ENCODE measurements at regions not wholly inside any gene's neighbourhood (a gene's known extent, or its start where the extent isn't known, plus 50 kb on each side); places are given as distances from the start of the nearest gene placed in this dataset.

GRCh38 chr13:44107357-44108121 is 227.8 kb downstream of the LACC1 start:
- Histone ChIP-seq H3K36me3 (replicated peaks in 1 of 2; ENCODE audit: control insufficient read depth in 1 of 2, insufficient read depth in 2 of 2, low read length in 2 of 2) (no peaks in the 10 kb centered on the region), H2AFZ (ENCODE audit: insufficient read depth, low read depth, low read length, poor library complexity, severe bottlenecking) (no peak overlapping the region), H3K27ac (ENCODE audit: low read depth in 1 of 2, low read length in 2 of 2) (no peak overlapping the region), H3K4me2 (replicated peaks; ENCODE audit: extremely low read depth, low read length, poor library complexity, severe bottlenecking) (no peak overlapping the region), H3K79me2 (ENCODE audit: insufficient read depth, low read length) (no peaks in the 10 kb centered on the region), H3K4me3 (replicated peaks in 1 of 3; ENCODE audit: low read depth in 2 of 3, low read length in 3 of 3) (no peak overlapping the region), H3K4me1 (ENCODE audit: control insufficient read depth in 1 of 2, insufficient read depth in 2 of 2, low read length in 2 of 2) (no peaks in the 10 kb centered on the region), H3K9me3 (replicated peaks in 1 of 2; ENCODE audit: control insufficient read depth in 1 of 2, insufficient read depth in 1 of 2, low read length in 2 of 2) (peaks cover 0 to 2% of the 10 kb centered on the region in 2 donors), H3K27me3 (ENCODE audit: control insufficient read depth in 2 of 2, insufficient read depth in 2 of 2, low read length in 2 of 2) (no peaks in the 10 kb centered on the region), H3K9ac (ENCODE audit: insufficient read depth, low read length, poor library complexity, severe bottlenecking) (no peak overlapping the region), H4K20me1 (ENCODE audit: insufficient read depth, low read length) (no peaks in the 10 kb centered on the region)
- Mint-ChIP-seq H3K36me3 (no peaks in the 10 kb centered on the region), H3K4me1 (no peaks in the 10 kb centered on the region), H3K9me3 (peaks cover 0 to 12% (median 3%) of the 10 kb centered on the region in 7 donors), H3K4me3 (no peak overlapping the region), H3K27ac (no peak overlapping the region), H3K27me3 (ENCODE audit: low read depth in 3 of 3) (no peaks in the 10 kb centered on the region)
- 67% methylated on average over 4 of the region's 10 CpGs for WGBS (ENCODE audit: insufficient coverage)
- no peak for TF ChIP-seq CTCF (IDR thresholded peaks at IDR 0.05)
- DNase-seq, result no peak
- intact Hi-C loops (cut with micrococcal nuclease), result no loop called here

DNA sequence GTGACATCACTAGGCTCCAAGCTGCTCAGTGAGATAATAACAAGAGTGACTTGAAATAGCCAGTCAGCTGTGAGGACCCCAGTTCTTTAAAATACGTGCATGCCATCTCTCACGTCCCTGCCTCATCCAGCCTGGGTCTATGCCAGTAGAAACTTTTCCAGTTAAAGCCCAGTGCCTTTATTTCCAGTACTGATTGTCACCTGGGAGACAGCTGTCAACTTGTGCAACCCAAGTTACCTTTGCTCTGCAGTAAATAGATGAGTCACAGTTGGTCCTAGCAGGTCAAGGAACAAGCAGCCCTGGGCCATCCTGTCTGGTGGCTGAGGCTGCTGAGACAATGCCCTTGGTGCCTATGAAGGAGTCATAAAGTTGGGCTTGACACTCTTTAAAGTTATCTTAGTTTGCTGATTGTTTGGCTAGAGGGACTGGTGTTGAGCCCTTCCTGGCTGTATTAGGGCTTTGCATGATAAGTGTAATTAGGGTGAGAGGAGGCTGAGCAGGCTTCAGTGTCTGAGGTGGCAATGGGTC is 228.7 kb downstream of the LACC1 start:
- WGBS (ENCODE audit: insufficient coverage), result 94% methylated on average over 2 of the region's 2 CpGs
- no peaks in the 10 kb centered on the region for H3K4me1 Mint-ChIP-seq
- H3K4me3 Mint-ChIP-seq, result no peak overlapping the region
- no peaks in the 10 kb centered on the region for H3K9me3 ChIP-seq (replicated peaks in 1 of 2; ENCODE audit: control insufficient read depth in 1 of 2, insufficient read depth in 1 of 2, low read length in 2 of 2)
- H3K36me3 ChIP-seq (replicated peaks in 1 of 2; ENCODE audit: control insufficient read depth in 1 of 2, insufficient read depth in 2 of 2, low read length in 2 of 2), result no peaks in the 10 kb centered on the region
- H3K9me3 Mint-ChIP-seq, result peaks cover 0 to 6% (median 1%) of the 10 kb centered on the region in 7 donors
- no peaks in the 10 kb centered on the region for H3K36me3 Mint-ChIP-seq
- no peak for DNase-seq
- intact Hi-C loops (cut with micrococcal nuclease), result no loop called here
- no peaks in the 10 kb centered on the region for H3K79me2 ChIP-seq (ENCODE audit: insufficient read depth, low read length)
- H3K27me3 Mint-ChIP-seq (ENCODE audit: low read depth in 3 of 3), result no peaks in the 10 kb centered on the region
- H3K27ac ChIP-seq (ENCODE audit: low read depth in 1 of 2, low read length in 2 of 2), result no peak overlapping the region
- no peaks in the 10 kb centered on the region for H4K20me1 ChIP-seq (ENCODE audit: insufficient read depth, low read length)
- TF ChIP-seq CTCF (IDR thresholded peaks at IDR 0.05), result no peak
- H3K27me3 ChIP-seq (ENCODE audit: control insufficient read depth in 2 of 2, insufficient read depth in 2 of 2, low read length in 2 of 2), result no peaks in the 10 kb centered on the region
- H3K4me2 ChIP-seq (replicated peaks; ENCODE audit: extremely low read depth, low read length, poor library complexity, severe bottlenecking), result no peak overlapping the region
- no peak overlapping the region for H3K4me3 ChIP-seq (replicated peaks in 1 of 3; ENCODE audit: low read depth in 2 of 3, low read length in 3 of 3)
- H2AFZ ChIP-seq (ENCODE audit: insufficient read depth, low read depth, low read length, poor library complexity, severe bottlenecking), result no peak overlapping the region
- H3K4me1 ChIP-seq (ENCODE audit: control insufficient read depth in 1 of 2, insufficient read depth in 2 of 2, low read length in 2 of 2), result no peaks in the 10 kb centered on the region
- H3K9ac ChIP-seq (ENCODE audit: insufficient read depth, low read length, poor library complexity, severe bottlenecking), result no peak overlapping the region
- no peak overlapping the region for H3K27ac Mint-ChIP-seq
